Ascending aorta (tissue), 2 donors: ENCODE measurements at regions not wholly inside any gene's neighbourhood (a gene's known extent, or its start where the extent isn't known, plus 50 kb on each side); places are given as distances from the start of the nearest gene placed in this dataset.

Source experiments
- DNase-seq, 2 donors: peaks; one replicate each; pipeline ENCODE4 v3.0.0-alpha.2; 2019; ENCODE audit warnings: low spot score in 2 of 2
- H3K27ac ChIP-seq, 2 donors: fragments of 200-600 bp; sonication (generic); one replicate each; pipeline ENCODE4 v1.5.1; 2016 to 2017; ENCODE audit warnings: mild to moderate bottlenecking in 1 of 2
- H3K27me3 ChIP-seq: fragments of 200-600 bp; sonication (generic); one replicate; pipeline ENCODE4 v1.5.1; 2017
- H3K36me3 ChIP-seq, 2 donors: fragments of 200-600 bp; sonication (generic); one replicate each; pipeline ENCODE4 v1.5.1; 2016
- H3K4me1 ChIP-seq, 2 donors: fragments of 200-600 bp; sonication (generic); one replicate each; pipeline ENCODE4 v1.5.1; 2016 to 2017; ENCODE audit warnings: mild to moderate bottlenecking in 1 of 2
- H3K4me3 ChIP-seq, 2 donors: fragments of 200-600 bp; sonication (generic); one replicate each; pipeline ENCODE4 v1.5.1; 2016 to 2017; ENCODE audit warnings: mild to moderate bottlenecking in 1 of 2
- H3K9me3 ChIP-seq, 2 donors: fragments of 200-600 bp; sonication (generic); one replicate each; pipeline ENCODE4 v1.5.1; 2016
- CTCF ChIP-seq, 3 experiments: fragments of 200-600 bp in 2 of 3; fragments of 450-650 bp in 1 of 3; sonication (generic) in 2 of 3; IDR thresholded peaks; one replicate each; pipeline ENCODE4 v1.5.1; 2016 to 2019; ENCODE audit warnings: antibody characterized with exemption in 3 of 3, mild to moderate bottlenecking in 1 of 3, moderate library complexity in 1 of 3
- intact Hi-C: fragments of 100-400 bp; cut with DNase I; formaldehyde crosslinking; loops from one replicate; pipeline ENCODE4 v1.15.1; 2023

DNA sequence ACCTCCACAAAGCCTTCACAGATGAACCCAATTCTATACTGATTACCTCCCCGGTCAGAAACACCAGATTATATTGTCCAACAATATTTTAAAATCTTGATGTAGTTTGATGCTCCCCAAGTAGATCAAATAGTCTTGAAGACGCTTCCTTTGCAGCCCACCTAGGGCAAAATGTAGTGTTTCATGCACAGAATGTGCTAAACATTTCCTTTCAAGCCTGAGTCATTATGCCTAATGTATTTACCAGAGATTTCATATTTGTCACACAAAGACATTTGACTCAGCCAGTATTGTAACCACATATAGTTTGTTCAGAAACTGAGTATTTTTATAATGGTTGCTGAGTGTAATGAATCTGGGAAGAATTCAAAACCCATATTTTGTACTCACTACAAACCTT is 1396.8 kb downstream of the LRRC4C start:
- H3K27me3 ChIP-seq, result no peaks in the 10 kb centered on the region
- intact Hi-C loops, result no loop called here
- no peak for TF ChIP-seq CTCF (IDR thresholded peaks at IDR 0.05)

DNA sequence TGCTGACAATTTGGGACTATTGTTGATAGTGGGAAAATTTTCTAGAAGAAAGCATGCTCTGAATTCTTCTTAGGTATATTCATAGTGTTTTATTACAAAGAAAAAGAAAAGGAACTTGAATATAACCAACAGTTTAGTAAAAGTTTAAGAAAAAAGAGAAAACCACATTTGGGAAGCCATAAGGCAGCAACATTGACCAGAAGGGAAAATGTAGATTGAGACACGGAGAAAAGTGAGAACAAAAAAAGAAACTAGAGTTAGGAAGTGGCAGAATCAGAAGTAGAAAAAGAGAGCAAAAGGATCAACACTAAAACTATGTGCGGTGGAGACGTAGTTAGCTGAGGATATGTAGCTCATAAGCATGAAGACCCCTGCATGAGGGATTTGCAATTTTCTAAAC is 1398.2 kb downstream of the LRRC4C start:
- no peak for DNase-seq
- Histone ChIP-seq H3K27me3 (no peaks in the 10 kb centered on the region), H3K4me3 (no peak overlapping the region), H3K27ac (no peak overlapping the region), H3K9me3 (no peaks in the 10 kb centered on the region), H3K4me1 (no peaks in the 10 kb centered on the region), H3K36me3 (no peaks in the 10 kb centered on the region)
- TF ChIP-seq CTCF (IDR thresholded peaks at IDR 0.05), result no peak
- intact Hi-C loops, result no loop called here

More for the DNA sequence above, 1396.8 kb downstream of the LRRC4C start:
- Histone ChIP-seq H3K4me3 (no peak overlapping the region), H3K36me3 (no peaks in the 10 kb centered on the region), H3K27ac (no peak overlapping the region), H3K9me3 (no peaks in the 10 kb centered on the region), H3K4me1 (no peaks in the 10 kb centered on the region)
- no peak for DNase-seq

DNA sequence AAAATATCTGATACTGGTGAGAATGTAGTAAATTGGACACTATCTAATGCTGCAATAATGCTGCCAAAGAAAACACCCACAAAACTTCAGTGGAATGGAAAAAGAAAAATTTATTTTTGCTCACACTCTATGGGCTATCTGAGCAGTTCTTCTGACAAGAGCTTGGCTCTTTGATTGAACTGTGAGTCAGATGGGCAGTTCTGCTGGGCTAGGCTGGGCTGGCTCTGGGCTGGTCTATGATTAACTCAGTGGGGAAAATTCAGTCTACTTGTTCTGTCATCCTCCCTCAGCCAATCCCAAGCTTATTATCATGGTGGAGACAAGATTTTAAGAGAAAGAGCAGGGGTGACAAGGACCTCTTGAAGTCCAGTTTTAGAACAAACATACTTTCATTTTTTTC is 1404.8 kb downstream of the LRRC4C start:
- H3K4me3 ChIP-seq, result no peak overlapping the region
- intact Hi-C loops, result no loop called here
- no peaks in the 10 kb centered on the region for H3K36me3 ChIP-seq
- no peak for TF ChIP-seq CTCF (IDR thresholded peaks at IDR 0.05)
- no peak for DNase-seq
- H3K27me3 ChIP-seq, result no peaks in the 10 kb centered on the region
- no peaks in the 10 kb centered on the region for H3K9me3 ChIP-seq
- no peaks in the 10 kb centered on the region for H3K4me1 ChIP-seq
- no peak overlapping the region for H3K27ac ChIP-seq

- no peak overlapping the region for H3K4me3 ChIP-seq
- no peak for TF ChIP-seq CTCF (IDR thresholded peaks at IDR 0.05)
Observed at GRCh38 chr11:40045312-40045711, 1414.1 kb downstream of the LRRC4C start.

GRCh38 chr11:40037005-40037404 is 1422.4 kb downstream of the LRRC4C start:
- Histone ChIP-seq H3K4me1 (no peaks in the 10 kb centered on the region), H3K36me3 (no peaks in the 10 kb centered on the region), H3K27me3 (no peaks in the 10 kb centered on the region), H3K4me3 (no peak overlapping the region), H3K27ac (no peak overlapping the region), H3K9me3 (no peaks in the 10 kb centered on the region)
- DNase-seq, result no peak
- intact Hi-C loops, result no loop called here
- TF ChIP-seq CTCF (IDR thresholded peaks at IDR 0.05), result no peak

More at GRCh38 chr11:40045312-40045711, 1414.1 kb downstream of the LRRC4C start:
- DNase-seq, result no peak
- no peaks in the 10 kb centered on the region for H3K4me1 ChIP-seq
- H3K27ac ChIP-seq, result no peak overlapping the region
- no peaks in the 10 kb centered on the region for H3K9me3 ChIP-seq
- H3K27me3 ChIP-seq, result no peaks in the 10 kb centered on the region
- no peaks in the 10 kb centered on the region for H3K36me3 ChIP-seq
- intact Hi-C loops, result no loop called here

- H3K4me3 ChIP-seq, result no peak overlapping the region
- intact Hi-C loops, result no loop called here
- DNase-seq, result no peak
- H3K36me3 ChIP-seq, result no peaks in the 10 kb centered on the region
- H3K27me3 ChIP-seq, result no peaks in the 10 kb centered on the region
- TF ChIP-seq CTCF (IDR thresholded peaks at IDR 0.05), result no peak
- no peak overlapping the region for H3K27ac ChIP-seq
- no peaks in the 10 kb centered on the region for H3K9me3 ChIP-seq
- H3K4me1 ChIP-seq, result no peaks in the 10 kb centered on the region
Observed at GRCh38 chr11:40032331-40032730, 1427.1 kb downstream of the LRRC4C start.
